Pancreas (tissue), 10 donors: ENCODE measurements at regions not wholly inside any gene's neighbourhood (a gene's known extent, or its start where the extent isn't known, plus 50 kb on each side); places are given as distances from the start of the nearest gene placed in this dataset.

Experiments used
- ATAC-seq, 4 donors: fragments of 200-7000 bp; cut with Tn5 transposase; one replicate each; pipeline versions ENCODE4 v1.8.0 to v1.9.1; 2020; ENCODE audit warnings: mild to moderate bottlenecking in 4 of 4, moderate library complexity in 4 of 4
- DNase-seq, 6 donors: peaks; one replicate each; pipeline ENCODE4 v3.0.0-alpha.2; 2020
- FAIRE-seq: peaks from 2 replicates; lab custom pipeline; 2012; peaks lifted over from hg19 to GRCh38; lab: Jason Lieb, UNC
- H3K27ac ChIP-seq, 4 donors: fragments of 200-600 bp; sonication (generic); 1 replicate in 3 of 4; 2 replicates in 1 of 4; pipeline versions ENCODE4 v1.5.0 to v1.8.0; 2020
- H3K27me3 ChIP-seq, 4 donors: fragments of 200-600 bp; one replicate each; pipeline ENCODE4 v1.8.0; 2021
- H3K36me3 ChIP-seq, 3 donors: fragments of 200-600 bp; sonication (generic) in 1 of 3; one replicate each; pipeline versions ENCODE4 v1.5.0 to v1.8.0; 2020 to 2021
- H3K4me1 ChIP-seq, 3 donors: fragments of 200-600 bp; one replicate each; pipeline ENCODE4 v1.8.0; 2021
- H3K4me3 ChIP-seq, 4 donors: fragments of 200-600 bp; sonication (generic) in 2 of 4; one replicate each; pipeline versions ENCODE4 v1.5.0 to v1.8.0; 2020 to 2021
- H3K9me3 ChIP-seq, 4 donors: fragments of 200-600 bp; one replicate each; pipeline ENCODE4 v1.8.0; 2021
- WGBS, 2 donors: extraction: QIAGEN DNeasy Blood & Tissue Kit; methylation state at CpG; one replicate each; pipeline ENCODE4 v1.1.7; 2013; 5-methylcytosine and 5-hydroxymethylcytosine counted together
- intact Hi-C, 3 donors: fragments of 100-400 bp; cut with DNase I; formaldehyde crosslinking; loops; one replicate each; pipeline versions ENCODE4 v1.11.1 to v1.14.2; 2022
- TF ChIP-seq, protein P1 (sequence below), 4 donors: fragments of 200-600 bp; sonication (generic) in 3 of 4; IDR thresholded peaks; one replicate each; pipeline versions ENCODE4 v1.5.0 to v1.8.0; 2021; ENCODE audit warnings: antibody characterized with exemption in 4 of 4
- donor health status: healthy with polysubstance abuse.
- donor health status: DM: no; HTN: no; CAD: no; lungs with moderate emphysema.
- donor health status: DM: no; HTN: no; CAD: no.
- donor health status: control.
- donor health status: control.
- donor health status: Bipolar disorder and iron deficiency.
- donor health status: DM: yes; HTN: yes; CAD: no.
- donor health status: DM: no; HTN: no; CAD: no.
- donor health status: DM: no; HTN: no; CAD: no.
- donor health status: DM: yes; HTN: yes; CAD: no.

- DNase-seq, result no peak
- WGBS, 2 donors, result 88 to 90% methylated on average over 2 of the region's 2 CpGs
- no peaks in the 10 kb centered on the region for H3K9me3 ChIP-seq
- ATAC-seq, result no peak
- no peak overlapping the region for H3K27ac ChIP-seq
- intact Hi-C loops, result no loop called here
- H3K4me3 ChIP-seq, result no peak overlapping the region
- no peaks in the 10 kb centered on the region for H3K36me3 ChIP-seq
- TF ChIP-seq, protein P1, sequence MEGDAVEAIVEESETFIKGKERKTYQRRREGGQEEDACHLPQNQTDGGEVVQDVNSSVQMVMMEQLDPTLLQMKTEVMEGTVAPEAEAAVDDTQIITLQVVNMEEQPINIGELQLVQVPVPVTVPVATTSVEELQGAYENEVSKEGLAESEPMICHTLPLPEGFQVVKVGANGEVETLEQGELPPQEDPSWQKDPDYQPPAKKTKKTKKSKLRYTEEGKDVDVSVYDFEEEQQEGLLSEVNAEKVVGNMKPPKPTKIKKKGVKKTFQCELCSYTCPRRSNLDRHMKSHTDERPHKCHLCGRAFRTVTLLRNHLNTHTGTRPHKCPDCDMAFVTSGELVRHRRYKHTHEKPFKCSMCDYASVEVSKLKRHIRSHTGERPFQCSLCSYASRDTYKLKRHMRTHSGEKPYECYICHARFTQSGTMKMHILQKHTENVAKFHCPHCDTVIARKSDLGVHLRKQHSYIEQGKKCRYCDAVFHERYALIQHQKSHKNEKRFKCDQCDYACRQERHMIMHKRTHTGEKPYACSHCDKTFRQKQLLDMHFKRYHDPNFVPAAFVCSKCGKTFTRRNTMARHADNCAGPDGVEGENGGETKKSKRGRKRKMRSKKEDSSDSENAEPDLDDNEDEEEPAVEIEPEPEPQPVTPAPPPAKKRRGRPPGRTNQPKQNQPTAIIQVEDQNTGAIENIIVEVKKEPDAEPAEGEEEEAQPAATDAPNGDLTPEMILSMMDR (IDR thresholded peaks at IDR 0.05), result no peak
- no peaks in the 10 kb centered on the region for H3K4me1 ChIP-seq
- FAIRE-seq, result no peak
- H3K27me3 ChIP-seq, result no peaks in the 10 kb centered on the region
Measured at GRCh38 chr5:109566361-109566760, 123.4 kb upstream of the MAN2A1 start.

GRCh38 chr5:109563739-109564138 is 126.0 kb upstream of the MAN2A1 start:
- ATAC-seq (no peak), DNase-seq (no peak), FAIRE-seq (no peak)
- H3K27ac ChIP-seq, result no peak overlapping the region
- H3K9me3 ChIP-seq, result no peaks in the 10 kb centered on the region
- H3K27me3 ChIP-seq, result no peaks in the 10 kb centered on the region
- TF ChIP-seq, protein P1 (IDR thresholded peaks at IDR 0.05), result no peak
- no peak overlapping the region for H3K4me3 ChIP-seq
- intact Hi-C loops, result no loop called here
- 95 to 97% methylated on average over 1 of the region's 1 CpG for WGBS, 2 donors
- no peaks in the 10 kb centered on the region for H3K4me1 ChIP-seq
- H3K36me3 ChIP-seq, result no peaks in the 10 kb centered on the region

GRCh38 chr5:109563189-109563588 is 126.5 kb upstream of the MAN2A1 start:
- WGBS, 2 donors, result 56 to 68% methylated on average over 1 of the region's 1 CpG
- intact Hi-C loops, result no loop called here
- FAIRE-seq, result no peak
- Histone ChIP-seq H3K9me3 (no peaks in the 10 kb centered on the region), H3K27me3 (no peaks in the 10 kb centered on the region), H3K36me3 (no peaks in the 10 kb centered on the region), H3K4me3 (no peak overlapping the region), H3K4me1 (no peaks in the 10 kb centered on the region), H3K27ac (no peak overlapping the region)
- TF ChIP-seq, protein P1 (IDR thresholded peaks at IDR 0.05), result no peak
- ATAC-seq, result no peak
- DNase-seq, result no peak

- Histone ChIP-seq H3K4me1 (no peaks in the 10 kb centered on the region), H3K27ac (no peak overlapping the region), H3K36me3 (no peaks in the 10 kb centered on the region), H3K4me3 (no peak overlapping the region), H3K27me3 (no peaks in the 10 kb centered on the region), H3K9me3 (no peaks in the 10 kb centered on the region)
- TF ChIP-seq, protein P1 (IDR thresholded peaks at IDR 0.05), result no peak
- intact Hi-C loops, result no loop called here
- FAIRE-seq (no peak), ATAC-seq (no peak), DNase-seq (no peak)
- WGBS, 2 donors, result 68 to 87% methylated on average over 3 of the region's 3 CpGs
Measured at GRCh38 chr5:109562441-109562840, 127.3 kb upstream of the MAN2A1 start.

DNA sequence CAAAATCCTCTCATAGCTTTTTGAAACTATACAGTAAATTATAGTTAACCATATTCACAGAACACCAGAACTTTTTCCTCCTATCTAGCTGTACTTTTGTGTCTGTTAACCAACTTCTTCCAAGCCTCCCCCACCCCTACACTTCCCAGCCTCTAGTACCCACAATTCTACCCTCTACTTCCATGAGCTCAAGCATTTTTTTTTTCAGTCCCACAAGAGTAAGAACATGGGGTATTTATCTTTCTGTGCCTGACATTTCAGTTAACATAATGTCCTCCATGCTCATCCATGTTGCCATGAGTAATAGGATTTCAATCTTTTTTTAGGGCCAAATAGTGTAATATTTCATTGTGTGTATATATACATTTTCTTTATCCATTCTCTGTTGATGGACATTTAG is 128.3 kb upstream of the MAN2A1 start:
- H3K27me3 ChIP-seq, result no peaks in the 10 kb centered on the region
- FAIRE-seq, result no peak
- no peak overlapping the region for H3K27ac ChIP-seq
- H3K4me3 ChIP-seq, result no peak overlapping the region
- H3K36me3 ChIP-seq, result no peaks in the 10 kb centered on the region
- TF ChIP-seq, protein P1 (IDR thresholded peaks at IDR 0.05), result no peak
- no peaks in the 10 kb centered on the region for H3K4me1 ChIP-seq
- H3K9me3 ChIP-seq, result no peaks in the 10 kb centered on the region
- no peak for ATAC-seq
- intact Hi-C loops, result no loop called here
- DNase-seq, result no peak
